Osteoblast (primary cell): ENCODE measurements at regions not wholly inside any gene's neighbourhood (a gene's known extent, or its start where the extent isn't known, plus 50 kb on each side); places are given as distances from the start of the nearest gene placed in this dataset.

Experiments
- DNase-seq: peaks from one replicate; pipeline ENCODE4 v3.0.0; 2011; ENCODE audit warnings: low spot score, mixed read lengths; ENCODE audit not compliant: insufficient read length; ENCODE audit errors: missing footprints
- H2AFZ ChIP-seq: 2 replicates; pipeline ENCODE4 v1.6.0; 2011; ENCODE audit warnings: mild to moderate bottlenecking, low read length
- H3K27ac ChIP-seq: 2 replicates; pipeline ENCODE4 v1.5.1; 2011; ENCODE audit warnings: mild to moderate bottlenecking, low read depth, low read length, moderate library complexity
- H3K27me3 ChIP-seq: 2 replicates; pipeline ENCODE4 v1.6.0; 2012; ENCODE audit warnings: mild to moderate bottlenecking, control low read depth, inconsistent platforms, low read length, moderate library complexity; ENCODE audit not compliant: insufficient read depth
- H3K36me3 ChIP-seq: 2 replicates; pipeline ENCODE4 v1.5.1; 2011; ENCODE audit warnings: mild to moderate bottlenecking, low read length, control low read depth, moderate library complexity; ENCODE audit not compliant: insufficient read depth
- H3K4me1 ChIP-seq: 2 replicates; pipeline ENCODE4 v1.5.1; 2011; ENCODE audit warnings: mild to moderate bottlenecking, low read length, control low read depth, moderate library complexity; ENCODE audit not compliant: insufficient read depth
- H3K4me2 ChIP-seq: 2 replicates; pipeline ENCODE4 v1.6.0; 2011; ENCODE audit warnings: mild to moderate bottlenecking, low read length; ENCODE audit not compliant: insufficient read depth
- H3K4me3 ChIP-seq: fragments of 200-600 bp; sonication (generic); 3 replicates; pipeline ENCODE4 v1.5.1; 2012; ENCODE audit warnings: mild to moderate bottlenecking, low read length, inconsistent platforms; ENCODE audit not compliant: insufficient read depth
- H3K79me2 ChIP-seq: 2 replicates; pipeline ENCODE4 v1.6.0; 2012; ENCODE audit warnings: mild to moderate bottlenecking, low read length, control low read depth, inconsistent platforms; ENCODE audit not compliant: insufficient read depth
- H3K9me3 ChIP-seq: 2 replicates; pipeline ENCODE4 v1.5.1; 2011; ENCODE audit warnings: low read depth, low read length, control low read depth
- H4K20me1 ChIP-seq: 2 replicates; pipeline ENCODE4 v1.6.0; 2012; ENCODE audit warnings: mild to moderate bottlenecking, low read length, control low read depth; ENCODE audit not compliant: insufficient read depth
- CTCF ChIP-seq: IDR thresholded peaks from 2 replicates; pipeline ENCODE4 v1.5.1; 2011; ENCODE audit warnings: mild to moderate bottlenecking, low read depth, low read length, moderate library complexity; ENCODE audit errors: extremely low read depth

GRCh38 chr18:30566877-30567276 lies 475.7 kb downstream of the DSC3 start:
- Histone ChIP-seq H2AFZ (no peak overlapping the region), H3K4me1 (no peaks in the 10 kb centered on the region), H4K20me1 (no peaks in the 10 kb centered on the region), H3K36me3 (no peaks in the 10 kb centered on the region), H3K4me2 (no peak overlapping the region), H3K27me3 (no peaks in the 10 kb centered on the region), H3K4me3 (no peak overlapping the region), H3K79me2 (no peaks in the 10 kb centered on the region), H3K27ac (no peak overlapping the region), H3K9me3 (no peaks in the 10 kb centered on the region)
- no peak for TF ChIP-seq CTCF
- no peak for DNase-seq

- H3K79me2 ChIP-seq = no peaks in the 10 kb centered on the region
- H3K27ac ChIP-seq = no peak overlapping the region
- no peak overlapping the region for H3K4me2 ChIP-seq
- no peak overlapping the region for H2AFZ ChIP-seq
- H3K36me3 ChIP-seq = no peaks in the 10 kb centered on the region
- H4K20me1 ChIP-seq = no peaks in the 10 kb centered on the region
- no peak for TF ChIP-seq CTCF
- DNase-seq = no peak
- no peaks in the 10 kb centered on the region for H3K9me3 ChIP-seq
- no peak overlapping the region for H3K4me3 ChIP-seq
- H3K27me3 ChIP-seq = no peaks in the 10 kb centered on the region
- no peaks in the 10 kb centered on the region for H3K4me1 ChIP-seq
Measured at GRCh38 chr18:30562231-30562630, 480.3 kb downstream of the DSC3 start.

- Histone ChIP-seq H4K20me1 (no peaks in the 10 kb centered on the region), H3K27me3 (no peaks in the 10 kb centered on the region), H3K4me2 (no peak overlapping the region), H3K36me3 (no peaks in the 10 kb centered on the region), H2AFZ (no peak overlapping the region), H3K9me3 (no peaks in the 10 kb centered on the region), H3K79me2 (no peaks in the 10 kb centered on the region), H3K27ac (no peak overlapping the region), H3K4me1 (no peaks in the 10 kb centered on the region), H3K4me3 (no peak overlapping the region)
- DNase-seq = no peak
- TF ChIP-seq CTCF = no peak
Measured at GRCh38 chr18:30556112-30556511, 486.4 kb downstream of the DSC3 start.

- Histone ChIP-seq H3K4me2 (no peak overlapping the region), H3K36me3 (no peaks in the 10 kb centered on the region), H3K27ac (no peak overlapping the region), H4K20me1 (no peaks in the 10 kb centered on the region), H3K79me2 (no peaks in the 10 kb centered on the region), H3K4me1 (no peaks in the 10 kb centered on the region), H2AFZ (no peak overlapping the region), H3K4me3 (no peak overlapping the region), H3K9me3 (no peaks in the 10 kb centered on the region), H3K27me3 (no peaks in the 10 kb centered on the region)
- no peak for TF ChIP-seq CTCF
- no peak for DNase-seq
Measured at GRCh38 chr18:30545393-30545792, 497.1 kb downstream of the DSC3 start.
